ENCODE measurements at regions not wholly inside any gene's neighbourhood (a gene's known extent, or its start where the extent isn't known, plus 50 kb on each side); places are given as distances from the start of the nearest gene placed in this dataset.

DNA sequence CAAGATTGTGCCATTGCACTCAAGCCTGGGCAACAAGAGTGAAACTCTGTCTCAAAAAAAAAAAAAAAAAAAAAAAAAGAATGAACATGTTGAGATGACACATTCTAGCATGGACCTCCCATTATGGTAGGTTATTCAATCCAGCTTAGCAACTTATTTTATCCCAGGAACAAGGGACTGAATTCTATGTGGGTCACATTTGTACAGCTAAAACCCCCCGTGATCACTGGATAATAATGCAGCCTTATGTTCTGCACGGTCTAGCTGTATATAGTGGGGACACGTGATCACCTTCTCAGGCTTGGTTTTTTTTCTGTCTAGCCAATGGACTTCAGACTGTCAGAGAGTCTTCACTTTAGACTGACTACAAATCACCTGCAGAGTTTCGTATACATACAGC lies 115.2 kb upstream of the FRG1 start:
- no peak overlapping the region for H3K27ac ChIP-seq
- TF ChIP-seq, protein P1, sequence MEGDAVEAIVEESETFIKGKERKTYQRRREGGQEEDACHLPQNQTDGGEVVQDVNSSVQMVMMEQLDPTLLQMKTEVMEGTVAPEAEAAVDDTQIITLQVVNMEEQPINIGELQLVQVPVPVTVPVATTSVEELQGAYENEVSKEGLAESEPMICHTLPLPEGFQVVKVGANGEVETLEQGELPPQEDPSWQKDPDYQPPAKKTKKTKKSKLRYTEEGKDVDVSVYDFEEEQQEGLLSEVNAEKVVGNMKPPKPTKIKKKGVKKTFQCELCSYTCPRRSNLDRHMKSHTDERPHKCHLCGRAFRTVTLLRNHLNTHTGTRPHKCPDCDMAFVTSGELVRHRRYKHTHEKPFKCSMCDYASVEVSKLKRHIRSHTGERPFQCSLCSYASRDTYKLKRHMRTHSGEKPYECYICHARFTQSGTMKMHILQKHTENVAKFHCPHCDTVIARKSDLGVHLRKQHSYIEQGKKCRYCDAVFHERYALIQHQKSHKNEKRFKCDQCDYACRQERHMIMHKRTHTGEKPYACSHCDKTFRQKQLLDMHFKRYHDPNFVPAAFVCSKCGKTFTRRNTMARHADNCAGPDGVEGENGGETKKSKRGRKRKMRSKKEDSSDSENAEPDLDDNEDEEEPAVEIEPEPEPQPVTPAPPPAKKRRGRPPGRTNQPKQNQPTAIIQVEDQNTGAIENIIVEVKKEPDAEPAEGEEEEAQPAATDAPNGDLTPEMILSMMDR (conservative IDR thresholded peaks at IDR 0.05), result no peak

DNA sequence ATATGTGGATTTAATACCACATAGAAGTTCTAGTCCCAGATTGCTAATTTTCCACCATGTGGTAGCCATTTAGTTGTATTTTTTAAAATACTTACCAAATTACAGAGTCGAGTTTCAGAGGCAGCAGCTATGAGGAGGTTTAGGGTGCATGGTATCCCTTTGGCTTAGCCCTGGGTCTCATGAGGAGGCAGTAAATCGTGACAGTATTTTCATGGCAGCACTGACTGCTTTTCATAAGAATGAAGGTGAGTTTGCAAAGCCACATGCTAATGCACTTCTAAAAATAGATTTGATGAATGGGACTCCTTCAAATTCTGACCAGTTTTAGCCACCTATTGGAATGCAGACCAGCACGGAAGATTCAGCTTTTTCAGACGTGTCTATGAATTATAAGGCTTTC lies 114.0 kb upstream of the FRG1 start:
- TF ChIP-seq, protein P1 (conservative IDR thresholded peaks at IDR 0.05), result no peak
- H3K27ac ChIP-seq, result no peak overlapping the region

DNA sequence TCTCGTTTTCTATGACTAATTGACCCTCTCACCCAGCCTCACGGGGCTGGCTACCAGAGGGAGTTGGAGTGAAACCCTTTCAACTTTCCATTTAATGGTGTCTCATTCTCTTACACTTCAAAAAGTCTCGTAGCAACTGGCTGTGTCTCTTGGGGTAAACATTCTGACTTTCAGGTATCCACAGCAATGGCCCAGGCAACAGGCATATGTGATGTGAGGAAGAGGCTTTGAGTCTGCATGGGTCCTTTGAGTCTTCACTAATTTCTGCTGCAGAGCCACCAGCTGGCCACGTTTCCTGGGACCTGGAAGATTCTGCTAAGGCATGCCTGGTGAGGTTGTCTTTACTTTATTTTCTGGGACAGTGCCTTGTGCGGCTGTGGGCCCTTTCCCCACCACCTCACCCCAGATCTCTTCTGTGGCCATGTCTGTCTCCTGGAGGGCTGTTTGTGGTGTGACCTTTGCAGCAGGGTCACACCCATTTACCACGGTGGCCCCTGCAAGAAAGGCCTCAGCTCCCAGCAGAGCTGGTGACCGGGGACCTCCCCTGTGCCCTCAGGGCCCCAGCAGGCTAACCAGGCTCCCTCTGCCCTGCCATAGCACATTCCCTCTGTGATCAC lies 112.5 kb upstream of the FRG1 start:
- TF ChIP-seq, protein P1 (conservative IDR thresholded peaks at IDR 0.05), result no peak
- H3K27ac ChIP-seq, result no peak overlapping the region

GRCh38 chr4:189832528-189832927 lies 108.1 kb upstream of the FRG1 start:
- TF ChIP-seq, protein P1 (conservative IDR thresholded peaks at IDR 0.05), result no peak
- no peak overlapping the region for H3K27ac ChIP-seq

GRCh38 chr4:189834616-189835015 lies 106.1 kb upstream of the FRG1 start:
- no peak overlapping the region for H3K27ac ChIP-seq
- TF ChIP-seq, protein P1 (conservative IDR thresholded peaks at IDR 0.05), result no peak

DNA sequence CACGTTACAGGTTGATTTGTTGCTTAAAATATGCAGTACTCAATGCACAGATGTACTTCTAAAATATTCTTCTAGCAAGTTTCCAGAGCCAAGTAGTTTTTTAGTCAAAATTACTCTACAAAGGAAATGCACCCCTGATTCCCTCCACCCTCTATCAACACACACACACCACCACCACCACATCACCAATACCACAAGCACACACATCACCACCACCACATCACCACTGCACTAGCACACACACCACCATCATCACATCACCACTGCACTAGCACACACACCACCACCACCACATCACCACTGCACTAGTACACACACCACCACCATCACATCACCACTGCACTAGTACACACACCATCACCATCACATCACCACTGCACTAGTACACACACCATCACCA lies 105.2 kb upstream of the FRG1 start:
- TF ChIP-seq, protein P1 (conservative IDR thresholded peaks at IDR 0.05), result no peak
- H3K27ac ChIP-seq, result no peak overlapping the region

DNA sequence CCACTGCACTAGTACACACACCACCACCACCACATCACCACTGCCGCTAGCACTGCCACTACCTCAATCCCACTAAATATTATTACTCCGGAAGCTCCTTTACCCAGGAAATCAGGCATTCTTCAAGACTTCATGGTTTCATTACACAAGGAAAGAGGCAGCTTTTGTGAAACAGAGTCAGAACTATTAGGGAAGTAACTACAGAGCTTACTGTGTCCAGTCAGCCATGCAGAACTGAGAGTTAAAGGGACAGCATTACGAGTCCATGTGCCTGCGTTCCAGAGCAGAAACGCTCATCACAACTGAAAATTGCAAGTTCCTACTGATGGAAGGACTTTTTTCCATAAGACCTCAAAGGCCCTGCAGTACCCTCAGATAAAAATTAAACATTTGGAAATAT lies 103.2 kb upstream of the FRG1 start:
- TF ChIP-seq, protein P1 (conservative IDR thresholded peaks at IDR 0.05), result no peak
- H3K27ac ChIP-seq, result no peak overlapping the region

Measured in VCaP (cell line).